ENCODE measurements at regions not wholly inside any gene's neighbourhood (a gene's known extent, or its start where the extent isn't known, plus 50 kb on each side); places are given as distances from the start of the nearest gene placed in this dataset.

- TF ChIP-seq CTCF (conservative IDR thresholded peaks at IDR 0.05; ENCODE audit: low read depth in 2 of 2) (no peak), EZH2 (IDR thresholded peaks at IDR 0.05; ENCODE audit: low read depth, unreplicated experiment) (no peak), REST (IDR thresholded peaks at IDR 0.05; ENCODE audit: unreplicated experiment) (no peak)
Measured at GRCh38 chr2:145029873-145030272, 510.0 kb upstream of the ZEB2 start.

Data from GM23338 (cell line).